Ovary (tissue), 7 donors: ENCODE measurements at regions not wholly inside any gene's neighbourhood (a gene's known extent, or its start where the extent isn't known, plus 50 kb on each side); places are given as distances from the start of the nearest gene placed in this dataset.

ENCODE experiments used
- DNase-seq, 5 donors: peaks; one replicate each; pipeline ENCODE4 v3.0.0-alpha.2; 2019 to 2020
- H3K27ac ChIP-seq, 2 donors: fragments of 200-600 bp; one replicate each; pipeline versions ENCODE4 v1.5.1 to v1.8.0; 2019 to 2022
- H3K27me3 ChIP-seq: fragments of 200-600 bp; one replicate; pipeline ENCODE4 v1.8.0; 2022
- H3K36me3 ChIP-seq: fragments of 200-600 bp; sonication (generic); one replicate; pipeline ENCODE4 v1.5.1; 2019
- H3K4me1 ChIP-seq: one replicate; pipeline ENCODE4 v1.8.1; 2013; ENCODE audit warnings: mild to moderate bottlenecking, moderate library complexity; ENCODE audit not compliant: insufficient read depth
- H3K4me3 ChIP-seq: fragments of 200-600 bp; sonication (generic); one replicate; pipeline ENCODE4 v1.5.1; 2017
- H3K9me3 ChIP-seq, 2 donors: fragments of 200-600 bp in 1 of 2; sonication (generic) in 1 of 2; one replicate each; pipeline versions ENCODE4 v1.5.1 to v1.8.1; 2013 to 2019; ENCODE audit warnings: mild to moderate bottlenecking in 1 of 2, moderate library complexity in 1 of 2
- EP300 ChIP-seq: sonication (generic); formaldehyde crosslinking; IDR thresholded peaks from one replicate; pipeline ENCODE4 v1.6.1; 2017; ENCODE audit warnings: antibody characterized with exemption
- POLR2A ChIP-seq: fragments of 450-650 bp; IDR thresholded peaks from one replicate; pipeline ENCODE4 v1.6.1; 2017; ENCODE audit warnings: antibody characterized with exemption, mild to moderate bottlenecking, moderate library complexity
- WGBS, 3 donors: extraction: QIAGEN DNeasy Blood & Tissue Kit in 1 of 3; methylation state at CpG; one replicate each; pipeline versions ENCODE4 v1.1.5 to v1.1.7; 2013 to 2017; 5-methylcytosine and 5-hydroxymethylcytosine counted together
- intact Hi-C, 4 donors: fragments of 100-400 bp; cut with DNase I; formaldehyde crosslinking; loops; one replicate each; pipeline versions ENCODE4 v1.11.0 to v1.15.1; 2022 to 2023
- TF ChIP-seq, protein P1 (sequence below), 3 donors: fragments of 450-650 bp in 2 of 3; fragments of 200-600 bp in 1 of 3; IDR thresholded peaks; one replicate each; pipeline versions ENCODE4 v1.5.1 to v1.8.0; 2016 to 2022; ENCODE audit warnings: antibody characterized with exemption in 3 of 3, mild to moderate bottlenecking in 1 of 3
- donor health status: DM: no; HTN: no; CAD: no; lungs with moderate emphysema.
- donor health status: DM: no; HTN: no; CAD: no.
- donor health status: Bipolar disorder and iron deficiency.
- donor health status: DM: no; HTN: no; CAD: no.
- donor health status: DM: yes; HTN: yes; CAD: no.

DNA sequence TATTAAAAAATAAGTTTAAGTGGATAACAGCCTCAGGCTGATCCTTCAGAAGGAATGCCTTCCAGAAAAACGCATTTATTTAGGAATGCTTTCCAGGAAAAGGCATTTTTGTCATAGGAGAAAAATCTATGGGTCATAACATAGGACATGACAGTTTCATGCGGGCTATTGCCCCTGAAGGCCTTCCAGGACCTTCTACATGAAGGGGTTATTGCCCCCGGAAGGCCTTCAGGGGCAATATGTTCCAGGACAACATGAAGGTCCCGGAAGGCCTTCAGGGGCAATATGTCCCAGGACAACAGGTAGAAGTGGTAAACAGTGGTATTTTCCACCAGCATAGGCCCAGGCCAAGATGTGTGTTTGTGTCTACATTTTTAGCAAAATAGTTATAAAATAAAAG is 191.3 kb upstream of the RASA1 start:
- H3K4me3 ChIP-seq: no peak overlapping the region
- no peaks in the 10 kb centered on the region for H3K36me3 ChIP-seq

DNA sequence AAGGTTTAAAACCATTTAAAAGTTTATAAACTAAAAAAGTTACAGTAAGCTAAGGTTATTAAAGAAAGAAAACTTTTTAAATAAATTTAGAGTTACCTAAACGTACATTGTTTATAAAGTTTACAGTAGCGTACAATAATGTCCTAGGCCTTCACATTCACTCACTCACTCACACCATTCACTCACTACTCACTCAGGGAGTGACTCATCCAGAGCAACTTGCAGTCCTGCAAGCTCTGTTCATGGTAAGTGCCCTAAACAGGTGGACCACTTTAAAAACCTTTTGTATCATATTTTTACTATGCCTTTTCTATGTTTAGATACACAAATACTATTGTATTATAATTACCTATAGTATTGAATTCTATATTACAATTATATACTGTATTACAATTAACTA is 190.8 kb upstream of the RASA1 start:
- Histone ChIP-seq H3K4me1 (no peaks in the 10 kb centered on the region), H3K4me3 (no peak overlapping the region), H3K9me3 (no peaks in the 10 kb centered on the region), H3K27me3 (no peaks in the 10 kb centered on the region), H3K27ac (no peak overlapping the region), H3K36me3 (no peaks in the 10 kb centered on the region)
- intact Hi-C loops: no loop called here
- WGBS, 3 donors: 88 to 93% (median 90%) methylated on average over 2 of the region's 2 CpGs
- no peak for DNase-seq
- TF ChIP-seq, protein P1, sequence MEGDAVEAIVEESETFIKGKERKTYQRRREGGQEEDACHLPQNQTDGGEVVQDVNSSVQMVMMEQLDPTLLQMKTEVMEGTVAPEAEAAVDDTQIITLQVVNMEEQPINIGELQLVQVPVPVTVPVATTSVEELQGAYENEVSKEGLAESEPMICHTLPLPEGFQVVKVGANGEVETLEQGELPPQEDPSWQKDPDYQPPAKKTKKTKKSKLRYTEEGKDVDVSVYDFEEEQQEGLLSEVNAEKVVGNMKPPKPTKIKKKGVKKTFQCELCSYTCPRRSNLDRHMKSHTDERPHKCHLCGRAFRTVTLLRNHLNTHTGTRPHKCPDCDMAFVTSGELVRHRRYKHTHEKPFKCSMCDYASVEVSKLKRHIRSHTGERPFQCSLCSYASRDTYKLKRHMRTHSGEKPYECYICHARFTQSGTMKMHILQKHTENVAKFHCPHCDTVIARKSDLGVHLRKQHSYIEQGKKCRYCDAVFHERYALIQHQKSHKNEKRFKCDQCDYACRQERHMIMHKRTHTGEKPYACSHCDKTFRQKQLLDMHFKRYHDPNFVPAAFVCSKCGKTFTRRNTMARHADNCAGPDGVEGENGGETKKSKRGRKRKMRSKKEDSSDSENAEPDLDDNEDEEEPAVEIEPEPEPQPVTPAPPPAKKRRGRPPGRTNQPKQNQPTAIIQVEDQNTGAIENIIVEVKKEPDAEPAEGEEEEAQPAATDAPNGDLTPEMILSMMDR (IDR thresholded peaks at IDR 0.05): no peak
- no peak for TF ChIP-seq POLR2A
- TF ChIP-seq EP300: no peak

More for the DNA sequence above, 191.3 kb upstream of the RASA1 start:
- intact Hi-C loops: no loop called here
- Histone ChIP-seq H3K27ac (no peak overlapping the region), H3K4me1 (no peaks in the 10 kb centered on the region), H3K27me3 (no peaks in the 10 kb centered on the region), H3K9me3 (no peaks in the 10 kb centered on the region)
- WGBS, 3 donors: 91 to 94% (median 93%) methylated on average over 4 of the region's 4 CpGs
- DNase-seq: no peak
- TF ChIP-seq, protein P1 (IDR thresholded peaks at IDR 0.05): no peak
- no peak for TF ChIP-seq EP300

DNA sequence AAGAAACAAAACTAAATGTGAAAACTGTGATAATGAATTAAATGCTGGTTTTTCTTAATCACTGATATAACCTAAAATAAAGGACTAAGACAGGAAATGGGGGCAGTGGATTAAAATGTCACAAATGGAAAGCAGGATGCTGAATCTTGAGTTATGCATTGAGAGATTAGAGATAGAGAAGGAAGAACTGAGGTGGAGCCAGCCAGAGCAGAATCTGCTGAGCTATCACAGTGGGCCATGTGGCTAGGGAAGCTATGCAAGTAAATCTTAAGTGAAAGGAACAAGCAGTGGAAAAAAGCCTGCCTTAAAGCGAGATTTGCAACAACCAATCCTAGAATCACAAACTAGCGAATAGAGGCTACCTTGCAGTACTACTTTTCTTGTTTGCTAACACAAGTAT is 188.5 kb upstream of the RASA1 start:
- no peaks in the 10 kb centered on the region for H3K27me3 ChIP-seq
- intact Hi-C loops: no loop called here
- H3K27ac ChIP-seq: no peak overlapping the region
- DNase-seq: no peak
- H3K4me3 ChIP-seq: no peak overlapping the region
- H3K36me3 ChIP-seq: no peaks in the 10 kb centered on the region
- no peaks in the 10 kb centered on the region for H3K4me1 ChIP-seq
- TF ChIP-seq, protein P1 (IDR thresholded peaks at IDR 0.05): no peak
- TF ChIP-seq EP300 (no peak), POLR2A (no peak)
- WGBS, 3 donors: 86 to 95% (median 93%) methylated on average over 2 of the region's 2 CpGs
- no peaks in the 10 kb centered on the region for H3K9me3 ChIP-seq

DNA sequence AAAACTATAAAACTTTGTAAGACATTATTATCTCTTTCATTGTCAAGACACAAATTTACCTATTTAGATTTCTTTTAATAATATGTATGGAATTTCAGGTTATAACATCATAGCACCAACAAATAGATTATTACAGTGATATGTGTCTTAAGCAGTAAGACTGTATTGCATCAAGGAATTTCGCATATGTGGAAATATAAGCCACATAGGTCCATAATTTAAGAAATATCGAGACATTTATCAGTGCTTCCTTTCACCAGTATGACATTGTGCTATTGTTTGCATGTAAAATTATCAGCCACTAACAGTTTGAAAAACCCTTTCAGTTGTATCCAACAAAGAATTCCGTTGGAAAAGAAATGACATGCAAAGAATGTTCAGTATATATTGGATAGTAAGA is 186.7 kb upstream of the RASA1 start:
- 24 to 40% (median 25%) methylated on average over 3 of the region's 3 CpGs for WGBS, 3 donors
- Histone ChIP-seq H3K27ac (no peak overlapping the region), H3K4me3 (no peak overlapping the region), H3K27me3 (no peaks in the 10 kb centered on the region), H3K36me3 (no peaks in the 10 kb centered on the region), H3K9me3 (no peaks in the 10 kb centered on the region), H3K4me1 (no peaks in the 10 kb centered on the region)
- TF ChIP-seq, protein P1 (IDR thresholded peaks at IDR 0.05): no peak
- TF ChIP-seq EP300: no peak
- no peak for TF ChIP-seq POLR2A
- DNase-seq: no peak
- intact Hi-C loops: no loop called here
